HEK293 (cell line): ENCODE measurements at regions not wholly inside any gene's neighbourhood (a gene's known extent, or its start where the extent isn't known, plus 50 kb on each side); places are given as distances from the start of the nearest gene placed in this dataset.

Experiments
- CTCF ChIA-PET: fragments of 350-600 bp; formaldehyde crosslinking; extraction: SDS; loops from one replicate; lab custom pipeline; 2021; ENCODE audit warnings: antibody characterized with exemption; lab: Yijun Ruan, JAX
- POLR2A ChIA-PET: fragments of 300-600 bp; formaldehyde crosslinking; extraction: SDS; loops from one replicate; lab custom pipeline; 2020; ENCODE audit warnings: antibody characterized with exemption, inconsistent platforms; lab: Yijun Ruan, JAX
- H3K27ac ChIP-seq: fragments of 200-500 bp; sonication (Bioruptor generic); 2 replicates; pipeline ENCODE4 v1.5.1; 2014; ENCODE audit warnings: low read depth, low read length, control low read depth, inconsistent platforms; ENCODE audit errors: extremely low read depth
- H3K36me3 ChIP-seq, 2 experiments: fragments of 200-500 bp in 1 of 2; sonication (Bioruptor generic) in 1 of 2; 1 replicate in 1 of 2; 2 replicates in 1 of 2; pipeline ENCODE4 v1.5.1; 2014 to 2017; ENCODE audit warnings: inconsistent platforms in 2 of 2, low read length in 2 of 2; ENCODE audit not compliant: control insufficient read depth in 2 of 2, insufficient read depth in 1 of 2
- H3K4me1 ChIP-seq: fragments of 200-500 bp; sonication (Bioruptor generic); 2 replicates; pipeline ENCODE4 v1.5.1; 2014; ENCODE audit warnings: mild to moderate bottlenecking, low read length, inconsistent platforms; ENCODE audit not compliant: control insufficient read depth, insufficient read depth
- H3K4me3 ChIP-seq: 2 replicates; pipeline ENCODE4 v1.5.1; 2011; ENCODE audit warnings: low read depth, mild to moderate bottlenecking, control low read depth, low read length, moderate library complexity
- H3K9me3 ChIP-seq: fragments of 200-500 bp; sonication (Bioruptor generic); 2 replicates; pipeline ENCODE4 v1.5.1; 2014; ENCODE audit warnings: low read depth, low read length, inconsistent platforms; ENCODE audit not compliant: control insufficient read depth, insufficient read depth
- FEZF1 ChIP-seq: fragments of 450-650 bp; formaldehyde crosslinking; IDR thresholded peaks from 2 replicates; pipeline ENCODE4 v1.5.1; 2016; ENCODE audit warnings: missing biosample characterization, missing genetic modification characterization
- HOXA7 ChIP-seq: sonication (generic); formaldehyde crosslinking; IDR thresholded peaks from 2 replicates; pipeline ENCODE4 v1.8.1; 2022; ENCODE audit warnings: missing genetic modification reagents, borderline replicate concordance
- KLF10 ChIP-seq: fragments of 450-650 bp; IDR thresholded peaks from 2 replicates; pipeline ENCODE4 v1.5.1; 2018; ENCODE audit warnings: missing biosample characterization, mild to moderate bottlenecking, missing genetic modification characterization
- KLF7 ChIP-seq: fragments of 450-650 bp; formaldehyde crosslinking; IDR thresholded peaks from 2 replicates; pipeline ENCODE4 v1.5.1; 2016; ENCODE audit warnings: missing biosample characterization, missing genetic modification characterization, borderline replicate concordance
- KLF9 ChIP-seq: fragments of 450-650 bp; formaldehyde crosslinking; IDR thresholded peaks from 2 replicates; pipeline ENCODE4 v1.5.1; 2016; ENCODE audit warnings: missing biosample characterization, missing genetic modification characterization, low read depth
- PRDM1 ChIP-seq: fragments of 450-650 bp; formaldehyde crosslinking; IDR thresholded peaks from 2 replicates; pipeline ENCODE4; 2016; ENCODE audit warnings: missing biosample characterization, missing genetic modification characterization
- TRIM28 ChIP-seq: IDR thresholded peaks from 2 replicates; pipeline ENCODE4 v1.6.1; 2011; ENCODE audit warnings: low read length, control low read depth, borderline replicate concordance
- ZBTB44 ChIP-seq: fragments of 450-650 bp; IDR thresholded peaks from 2 replicates; pipeline ENCODE4 v1.5.1; 2018; ENCODE audit warnings: missing biosample characterization, mild to moderate bottlenecking, missing genetic modification characterization
- ZNF202 ChIP-seq: fragments of 450-650 bp; formaldehyde crosslinking; IDR thresholded peaks from 2 replicates; pipeline ENCODE4 v1.5.1; 2016; ENCODE audit warnings: missing biosample characterization, missing genetic modification characterization, borderline replicate concordance
- ZNF292 ChIP-seq: fragments of 450-650 bp; formaldehyde crosslinking; IDR thresholded peaks from 2 replicates; pipeline ENCODE4 v1.5.1; 2016; ENCODE audit warnings: low read depth, missing biosample characterization, missing genetic modification characterization, borderline replicate concordance
- ZNF394 ChIP-seq: fragments of 450-650 bp; formaldehyde crosslinking; IDR thresholded peaks from 2 replicates; pipeline ENCODE4 v1.5.1; 2016; ENCODE audit warnings: missing biosample characterization, missing genetic modification characterization, mild to moderate bottlenecking, moderate library complexity, borderline replicate concordance
- ZNF561 ChIP-seq: fragments of 450-650 bp; IDR thresholded peaks from 2 replicates; pipeline ENCODE4 v1.5.1; 2018; ENCODE audit warnings: missing biosample characterization, missing genetic modification characterization, borderline replicate concordance
- ZNF596 ChIP-seq: fragments of 450-650 bp; IDR thresholded peaks from 2 replicates; pipeline ENCODE4 v1.5.0; 2018; ENCODE audit warnings: missing biosample characterization, mild to moderate bottlenecking, missing genetic modification characterization, moderate library complexity
- ZNF658 ChIP-seq: fragments of 450-650 bp; formaldehyde crosslinking; IDR thresholded peaks from 2 replicates; pipeline ENCODE4; 2016; ENCODE audit warnings: missing biosample characterization, missing genetic modification characterization
- ZNF747 ChIP-seq: fragments of 450-650 bp; formaldehyde crosslinking; IDR thresholded peaks from 2 replicates; pipeline ENCODE4 v1.5.1; 2016; ENCODE audit warnings: missing biosample characterization, missing genetic modification characterization
- ZNF76 ChIP-seq: fragments of 450-650 bp; formaldehyde crosslinking; IDR thresholded peaks from 2 replicates; pipeline ENCODE4; 2016; ENCODE audit warnings: low read depth, missing biosample characterization, missing genetic modification characterization, borderline replicate concordance
- ZNF776 ChIP-seq: fragments of 450-650 bp; formaldehyde crosslinking; IDR thresholded peaks from 2 replicates; pipeline ENCODE4 v1.5.0; 2017; ENCODE audit warnings: missing biosample characterization, missing genetic modification characterization, borderline replicate concordance
- ZNF785 ChIP-seq: fragments of 450-650 bp; formaldehyde crosslinking; IDR thresholded peaks from 2 replicates; pipeline ENCODE4 v1.5.1; 2016; ENCODE audit warnings: missing biosample characterization, missing genetic modification characterization
- ZSCAN30 ChIP-seq: fragments of 450-650 bp; IDR thresholded peaks from 2 replicates; pipeline ENCODE4 v1.5.1; 2018; ENCODE audit warnings: missing biosample characterization, mild to moderate bottlenecking, missing genetic modification characterization, moderate library complexity
- TF ChIP-seq, protein P1 (sequence below): fragments of 450-650 bp; formaldehyde crosslinking; IDR thresholded peaks from 2 replicates; pipeline ENCODE4 v1.5.1; 2016; ENCODE audit warnings: missing biosample characterization, missing genetic modification characterization
- TF ChIP-seq, protein P2 (sequence below): fragments of 450-650 bp; formaldehyde crosslinking; IDR thresholded peaks from 2 replicates; pipeline ENCODE4 v1.5.1; 2017; ENCODE audit warnings: missing biosample characterization, missing genetic modification characterization
- TF ChIP-seq, protein P3 (sequence below): fragments of 450-650 bp; formaldehyde crosslinking; IDR thresholded peaks from 2 replicates; pipeline ENCODE4; 2016; ENCODE audit warnings: missing biosample characterization, missing genetic modification characterization

- no peaks in the 10 kb centered on the region for H3K36me3 ChIP-seq
- TF ChIP-seq, protein P1, sequence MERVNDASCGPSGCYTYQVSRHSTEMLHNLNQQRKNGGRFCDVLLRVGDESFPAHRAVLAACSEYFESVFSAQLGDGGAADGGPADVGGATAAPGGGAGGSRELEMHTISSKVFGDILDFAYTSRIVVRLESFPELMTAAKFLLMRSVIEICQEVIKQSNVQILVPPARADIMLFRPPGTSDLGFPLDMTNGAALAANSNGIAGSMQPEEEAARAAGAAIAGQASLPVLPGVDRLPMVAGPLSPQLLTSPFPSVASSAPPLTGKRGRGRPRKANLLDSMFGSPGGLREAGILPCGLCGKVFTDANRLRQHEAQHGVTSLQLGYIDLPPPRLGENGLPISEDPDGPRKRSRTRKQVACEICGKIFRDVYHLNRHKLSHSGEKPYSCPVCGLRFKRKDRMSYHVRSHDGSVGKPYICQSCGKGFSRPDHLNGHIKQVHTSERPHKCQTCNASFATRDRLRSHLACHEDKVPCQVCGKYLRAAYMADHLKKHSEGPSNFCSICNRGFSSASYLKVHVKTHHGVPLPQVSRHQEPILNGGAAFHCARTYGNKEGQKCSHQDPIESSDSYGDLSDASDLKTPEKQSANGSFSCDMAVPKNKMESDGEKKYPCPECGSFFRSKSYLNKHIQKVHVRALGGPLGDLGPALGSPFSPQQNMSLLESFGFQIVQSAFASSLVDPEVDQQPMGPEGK (tag by site-specific recombination): no peak
- TF ChIP-seq ZNF658 (no peak), ZNF747 (tag by site-specific recombination) (no peak), KLF9 (tag by site-specific recombination) (no peak), ZNF292 (tag by site-specific recombination) (no peak), ZNF785 (no peak), FEZF1 (tag by site-specific recombination) (no peak), HOXA7 (CRISPR knock-in tag) (no peak), ZNF561 (tag by site-specific recombination) (no peak), PRDM1 (no peak), ZNF776 (tag by site-specific recombination) (no peak), ZBTB44 (tag by site-specific recombination) (no peak), TRIM28 (no peak), ZNF394 (tag by site-specific recombination) (no peak)
- TF ChIP-seq, protein P2, sequence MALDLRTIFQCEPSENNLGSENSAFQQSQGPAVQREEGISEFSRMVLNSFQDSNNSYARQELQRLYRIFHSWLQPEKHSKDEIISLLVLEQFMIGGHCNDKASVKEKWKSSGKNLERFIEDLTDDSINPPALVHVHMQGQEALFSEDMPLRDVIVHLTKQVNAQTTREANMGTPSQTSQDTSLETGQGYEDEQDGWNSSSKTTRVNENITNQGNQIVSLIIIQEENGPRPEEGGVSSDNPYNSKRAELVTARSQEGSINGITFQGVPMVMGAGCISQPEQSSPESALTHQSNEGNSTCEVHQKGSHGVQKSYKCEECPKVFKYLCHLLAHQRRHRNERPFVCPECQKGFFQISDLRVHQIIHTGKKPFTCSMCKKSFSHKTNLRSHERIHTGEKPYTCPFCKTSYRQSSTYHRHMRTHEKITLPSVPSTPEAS (tag by site-specific recombination): no peak
- no peak overlapping the region for H3K4me3 ChIP-seq
- peaks cover 3% of the 10 kb centered on the region; the same call in 1 of the 2 replicates for H3K4me1 ChIP-seq
- no peaks in the 10 kb centered on the region for H3K9me3 ChIP-seq
- POLR2A ChIA-PET: no interaction called here
- H3K27ac ChIP-seq: no peak overlapping the region
- CTCF ChIA-PET: interaction anchor here (0.7 to 1.2 kb wide), 2 partner anchors 58 to 238 kb away, joined by 3 to 4 read pairs; no protein-coding TSS in a partner anchor
These were observed 351.7 kb upstream of the FAM241A start for GRCh38 chr4:111793433-111794091.

DNA sequence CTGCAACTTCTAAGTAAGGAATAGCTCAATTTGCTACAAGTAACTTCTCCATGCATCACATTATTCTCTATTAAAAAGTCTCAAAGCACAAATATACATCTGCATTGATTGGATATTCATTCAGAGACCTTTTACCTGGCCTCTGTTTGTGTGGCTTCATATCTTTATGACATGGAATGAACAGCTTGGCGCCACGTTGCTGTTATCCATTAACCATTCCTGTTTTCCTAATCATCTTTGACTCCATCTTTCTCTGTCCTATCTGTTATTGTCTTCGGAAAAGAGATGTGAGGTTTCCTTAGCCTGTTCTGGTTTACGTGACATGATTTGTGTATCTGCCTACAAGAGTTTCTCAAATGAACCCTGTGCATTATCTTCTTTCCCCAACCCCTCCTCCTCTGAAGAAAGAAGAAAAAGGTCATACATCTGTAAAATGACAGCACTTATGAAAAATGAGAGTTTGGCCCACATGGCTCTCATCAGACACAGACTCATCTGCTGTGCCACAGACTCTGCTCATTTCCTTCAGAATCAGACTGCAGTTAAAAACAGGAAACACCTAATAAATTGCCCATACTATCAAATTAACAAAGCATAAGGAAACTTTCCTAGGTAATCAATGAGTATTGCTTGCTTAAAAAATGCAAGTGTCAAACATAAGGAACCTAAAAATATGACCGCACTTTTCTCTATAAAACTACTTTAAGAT is 347.6 kb upstream of the FAM241A start:
- Histone ChIP-seq H3K4me1 (peaks cover 3% of the 10 kb centered on the region; the same call in 1 of the 2 replicates), H3K4me3 (no peak overlapping the region), H3K36me3 (no peaks in the 10 kb centered on the region), H3K9me3 (no peaks in the 10 kb centered on the region), H3K27ac (no peak overlapping the region)
- ChIA-PET POLR2A (no interaction called here), CTCF (interaction anchor here (0.6 to 0.9 kb wide), 5 partner anchors 32 to 179 kb away, joined by 3 to 7 read pairs (median 3); no protein-coding TSS in a partner anchor)
- TF ChIP-seq KLF7 (tag by site-specific recombination): no peak
- TF ChIP-seq, protein P3, sequence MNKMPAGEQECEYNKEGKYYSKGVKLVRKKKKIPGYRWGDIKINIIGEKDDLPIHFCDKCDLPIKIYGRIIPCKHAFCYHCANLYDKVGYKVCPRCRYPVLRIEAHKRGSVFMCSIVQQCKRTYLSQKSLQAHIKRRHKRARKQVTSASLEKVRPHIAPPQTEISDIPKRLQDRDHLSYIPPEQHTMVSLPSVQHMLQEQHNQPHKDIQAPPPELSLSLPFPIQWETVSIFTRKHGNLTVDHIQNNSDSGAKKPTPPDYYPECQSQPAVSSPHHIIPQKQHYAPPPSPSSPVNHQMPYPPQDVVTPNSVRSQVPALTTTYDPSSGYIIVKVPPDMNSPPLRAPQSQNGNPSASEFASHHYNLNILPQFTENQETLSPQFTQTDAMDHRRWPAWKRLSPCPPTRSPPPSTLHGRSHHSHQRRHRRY (tag by site-specific recombination): no peak
- TF ChIP-seq ZNF596: no peak
- no peak for TF ChIP-seq KLF10 (tag by site-specific recombination)
- TF ChIP-seq ZSCAN30 (tag by site-specific recombination): no peak
- no peak for TF ChIP-seq ZNF202 (tag by site-specific recombination)
- TF ChIP-seq ZNF76 (tag by site-specific recombination): no peak
